ENCODE measurements at regions not wholly inside any gene's neighbourhood (a gene's known extent, or its start where the extent isn't known, plus 50 kb on each side); places are given as distances from the start of the nearest gene placed in this dataset.
"Not testable (repeated sequence)": the region's sequence is repeated elsewhere in the genome, so short reads cannot be mapped to it uniquely, and the experiment has no call there.

DNA sequence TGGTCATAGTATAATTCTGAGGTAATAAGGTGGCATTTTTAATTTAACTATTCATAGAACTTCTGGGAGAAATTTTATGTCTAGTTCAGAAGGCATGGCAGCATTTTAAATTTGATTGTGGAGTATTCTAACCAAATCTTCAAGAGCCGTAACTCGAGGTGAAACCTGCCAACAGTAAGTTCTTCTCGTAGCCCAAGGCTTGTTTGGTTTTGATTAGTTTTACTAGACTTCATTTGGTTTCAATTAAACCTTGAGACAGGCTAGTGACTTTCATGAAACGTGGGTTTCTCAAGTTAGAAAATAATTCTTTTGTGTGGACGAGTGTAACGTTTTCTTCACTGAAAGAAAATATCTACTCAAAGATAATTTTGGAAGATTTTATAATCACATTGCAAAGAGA, 395.5 kb downstream of the USP25 start:
- Histone ChIP-seq H3K4me3 (no peak overlapping the region), H3K4me1 (no peaks in the 10 kb centered on the region), H3K9me3 (no peaks in the 10 kb centered on the region), H3K27me3 (no peaks in the 10 kb centered on the region), H3K36me3 (no peaks in the 10 kb centered on the region), H3K27ac (no peak overlapping the region)
- no peak for DNase-seq
- TF ChIP-seq, protein P1, sequence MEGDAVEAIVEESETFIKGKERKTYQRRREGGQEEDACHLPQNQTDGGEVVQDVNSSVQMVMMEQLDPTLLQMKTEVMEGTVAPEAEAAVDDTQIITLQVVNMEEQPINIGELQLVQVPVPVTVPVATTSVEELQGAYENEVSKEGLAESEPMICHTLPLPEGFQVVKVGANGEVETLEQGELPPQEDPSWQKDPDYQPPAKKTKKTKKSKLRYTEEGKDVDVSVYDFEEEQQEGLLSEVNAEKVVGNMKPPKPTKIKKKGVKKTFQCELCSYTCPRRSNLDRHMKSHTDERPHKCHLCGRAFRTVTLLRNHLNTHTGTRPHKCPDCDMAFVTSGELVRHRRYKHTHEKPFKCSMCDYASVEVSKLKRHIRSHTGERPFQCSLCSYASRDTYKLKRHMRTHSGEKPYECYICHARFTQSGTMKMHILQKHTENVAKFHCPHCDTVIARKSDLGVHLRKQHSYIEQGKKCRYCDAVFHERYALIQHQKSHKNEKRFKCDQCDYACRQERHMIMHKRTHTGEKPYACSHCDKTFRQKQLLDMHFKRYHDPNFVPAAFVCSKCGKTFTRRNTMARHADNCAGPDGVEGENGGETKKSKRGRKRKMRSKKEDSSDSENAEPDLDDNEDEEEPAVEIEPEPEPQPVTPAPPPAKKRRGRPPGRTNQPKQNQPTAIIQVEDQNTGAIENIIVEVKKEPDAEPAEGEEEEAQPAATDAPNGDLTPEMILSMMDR (IDR thresholded peaks at IDR 0.05): no peak
- no peak for ATAC-seq
- intact Hi-C loops (cut with DNase I): no loop called here

DNA sequence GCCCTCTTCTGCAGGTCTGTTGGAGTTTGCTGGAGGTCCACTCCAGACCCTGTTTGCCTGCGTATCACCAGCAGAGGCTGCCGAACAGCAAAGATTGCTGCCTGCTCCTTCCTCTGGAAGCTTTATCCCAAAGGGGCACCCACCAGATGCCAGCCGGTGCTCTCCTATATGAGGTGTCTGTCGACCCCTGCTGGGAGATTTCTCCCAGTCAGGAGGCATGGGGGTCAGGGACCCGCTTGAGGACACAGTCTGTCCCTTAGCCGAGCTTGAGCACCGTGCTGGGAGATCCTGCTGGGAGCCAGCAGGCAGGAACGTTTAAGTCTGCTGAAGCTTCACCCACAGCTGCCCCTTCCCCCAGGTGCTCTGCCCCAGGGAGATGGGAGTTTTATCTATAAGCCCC, 402.7 kb downstream of the USP25 start:
- DNase-seq; H3K27me3 ChIP-seq; ATAC-seq; H3K9me3 ChIP-seq; H3K36me3 ChIP-seq; H3K4me3 ChIP-seq; H3K4me1 ChIP-seq; H3K27ac ChIP-seq; intact Hi-C loops (cut with DNase I): not testable (repeated sequence)

DNA sequence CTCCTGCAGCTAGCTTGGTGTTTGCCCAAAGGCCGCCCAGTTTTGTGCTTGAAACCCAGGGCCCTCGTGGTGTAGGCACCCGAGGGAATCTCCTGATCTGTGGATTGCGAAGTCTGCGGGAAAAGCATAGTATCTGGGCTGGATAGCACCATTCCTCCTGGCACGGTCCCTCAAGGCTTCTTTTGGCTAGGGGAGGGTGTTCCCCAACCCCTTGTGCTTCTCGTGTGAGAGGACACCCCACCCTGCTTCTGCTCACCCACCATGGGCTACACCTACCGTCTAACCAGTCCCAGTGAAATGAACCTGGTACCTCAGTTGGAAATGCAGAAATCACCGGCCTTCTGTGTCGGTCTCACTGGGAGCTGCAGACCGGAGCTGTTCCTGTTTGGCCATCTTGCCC, 403.5 kb downstream of the USP25 start:
- Histone ChIP-seq H3K4me1 (no peaks in the 10 kb centered on the region), H3K4me3 (no peak overlapping the region), H3K27me3 (no peaks in the 10 kb centered on the region), H3K27ac (no peak overlapping the region), H3K9me3 (no peaks in the 10 kb centered on the region), H3K36me3 (no peaks in the 10 kb centered on the region)
- DNase-seq: no peak
- TF ChIP-seq, protein P1 (IDR thresholded peaks at IDR 0.05): no peak
- ATAC-seq: no peak
- intact Hi-C loops (cut with DNase I): no loop called here

DNA sequence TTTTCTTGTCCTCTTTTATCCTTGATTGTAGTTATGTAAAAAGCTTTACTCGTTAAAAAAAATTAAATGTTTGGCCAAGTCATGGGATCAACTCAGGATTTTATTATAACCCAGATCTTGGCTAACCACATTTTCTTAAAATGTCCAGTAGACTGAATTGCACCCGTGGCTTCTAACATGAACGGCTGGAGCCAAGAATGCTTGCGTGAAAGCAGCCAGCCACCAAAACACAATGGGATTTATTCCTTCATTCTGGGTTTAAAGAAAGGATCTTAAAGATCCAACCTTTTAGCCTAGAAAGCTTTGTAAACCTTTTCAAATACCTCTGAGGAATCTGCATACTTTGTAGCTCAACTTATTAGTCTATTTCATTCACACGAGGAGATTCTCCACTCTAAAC, 404.4 kb downstream of the USP25 start:
- TF ChIP-seq, protein P1 (IDR thresholded peaks at IDR 0.05): no peak
- no peak overlapping the region for H3K27ac ChIP-seq
- ATAC-seq (no peak), DNase-seq (no peak)
- H3K27me3 ChIP-seq: no peaks in the 10 kb centered on the region
- H3K36me3 ChIP-seq: no peaks in the 10 kb centered on the region
- H3K4me3 ChIP-seq: no peak overlapping the region
- intact Hi-C loops (cut with DNase I): no loop called here
- no peaks in the 10 kb centered on the region for H3K9me3 ChIP-seq
- no peaks in the 10 kb centered on the region for H3K4me1 ChIP-seq

DNA sequence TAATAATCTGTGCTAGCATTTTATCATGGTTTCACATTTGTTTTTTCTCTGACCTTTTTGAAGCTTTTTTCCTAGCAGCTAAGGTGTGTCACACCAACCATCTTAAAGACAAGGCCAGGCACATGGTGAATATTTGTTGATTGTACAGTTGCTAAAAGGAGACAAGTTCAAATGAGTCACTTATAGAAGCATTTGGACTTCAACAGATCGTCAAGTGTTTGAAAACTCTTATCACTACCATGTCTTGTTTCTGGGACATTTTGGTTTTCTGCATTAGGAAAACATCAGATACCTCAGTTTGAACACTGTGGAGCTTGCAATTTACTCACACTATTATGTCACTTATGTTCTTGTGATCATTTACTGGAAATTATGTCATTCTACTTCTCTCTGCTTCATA, 407.3 kb downstream of the USP25 start:
- H3K36me3 ChIP-seq: no peaks in the 10 kb centered on the region
- TF ChIP-seq, protein P1 (IDR thresholded peaks at IDR 0.05): no peak
- no peaks in the 10 kb centered on the region for H3K4me1 ChIP-seq
- no peak overlapping the region for H3K4me3 ChIP-seq
- no peaks in the 10 kb centered on the region for H3K27me3 ChIP-seq
- no peak overlapping the region for H3K27ac ChIP-seq
- no peak for ATAC-seq
- no peaks in the 10 kb centered on the region for H3K9me3 ChIP-seq
- DNase-seq: no peak
- intact Hi-C loops (cut with DNase I): no loop called here

DNA sequence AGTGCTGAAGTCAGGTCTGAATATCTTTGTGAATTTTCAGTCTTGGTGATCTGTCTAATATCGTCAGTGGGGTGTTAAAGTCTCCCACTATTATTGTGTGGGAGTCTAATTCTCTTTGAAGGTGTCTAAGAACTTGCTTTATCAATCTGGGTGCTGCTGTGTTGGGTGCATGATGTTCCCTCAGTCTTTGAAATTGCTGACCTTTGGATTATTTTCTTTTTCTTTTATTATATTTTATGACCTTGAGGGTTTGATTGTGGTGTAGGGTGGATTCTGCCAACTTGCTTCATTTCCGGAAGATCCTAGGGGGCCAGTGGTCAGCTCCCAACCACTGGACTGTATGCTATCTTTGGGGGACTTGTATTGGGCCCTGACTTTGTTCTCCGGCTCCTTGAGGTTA, 415.3 kb downstream of the USP25 start:
- no peaks in the 10 kb centered on the region for H3K36me3 ChIP-seq
- ATAC-seq: no peak
- intact Hi-C loops (cut with DNase I): no loop called here
- no peaks in the 10 kb centered on the region for H3K4me1 ChIP-seq
- no peaks in the 10 kb centered on the region for H3K27me3 ChIP-seq
- TF ChIP-seq, protein P1 (IDR thresholded peaks at IDR 0.05): no peak
- no peak overlapping the region for H3K27ac ChIP-seq
- H3K9me3 ChIP-seq: no peaks in the 10 kb centered on the region
- H3K4me3 ChIP-seq: no peak overlapping the region
- DNase-seq: no peak
